ENCODE measurements at regions not wholly inside any gene's neighbourhood (a gene's known extent, or its start where the extent isn't known, plus 50 kb on each side); places are given as distances from the start of the nearest gene placed in this dataset.

DNA sequence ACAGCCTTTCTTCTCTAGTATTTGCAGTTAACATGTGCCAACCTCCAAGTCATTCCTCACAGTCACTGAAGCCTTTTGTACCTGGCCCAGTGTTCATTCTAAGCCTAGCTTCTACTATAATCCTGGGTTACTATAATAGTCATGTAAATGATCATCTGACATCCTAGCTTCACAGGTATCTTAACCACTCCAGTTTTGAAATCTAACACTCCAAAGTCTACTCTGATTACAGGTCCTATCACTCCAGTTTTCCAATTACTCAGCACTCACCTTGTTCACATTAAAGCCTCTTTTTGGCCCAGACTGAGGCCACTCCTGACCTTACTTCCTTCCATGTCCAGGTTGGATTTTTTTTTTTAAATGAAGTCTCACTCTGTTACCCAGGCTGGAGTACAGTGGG, 87.6 kb upstream of the ZCCHC13 start:
- peaks cover under 1% of the 10 kb centered on the region for H3K9me3 Mint-ChIP-seq (ENCODE audit: low read depth)
- peak overlapping the region; percentile 13 for H3K27ac Mint-ChIP-seq
- no peaks in the 10 kb centered on the region for H3K27me3 Mint-ChIP-seq
- TF ChIP-seq, protein P1, sequence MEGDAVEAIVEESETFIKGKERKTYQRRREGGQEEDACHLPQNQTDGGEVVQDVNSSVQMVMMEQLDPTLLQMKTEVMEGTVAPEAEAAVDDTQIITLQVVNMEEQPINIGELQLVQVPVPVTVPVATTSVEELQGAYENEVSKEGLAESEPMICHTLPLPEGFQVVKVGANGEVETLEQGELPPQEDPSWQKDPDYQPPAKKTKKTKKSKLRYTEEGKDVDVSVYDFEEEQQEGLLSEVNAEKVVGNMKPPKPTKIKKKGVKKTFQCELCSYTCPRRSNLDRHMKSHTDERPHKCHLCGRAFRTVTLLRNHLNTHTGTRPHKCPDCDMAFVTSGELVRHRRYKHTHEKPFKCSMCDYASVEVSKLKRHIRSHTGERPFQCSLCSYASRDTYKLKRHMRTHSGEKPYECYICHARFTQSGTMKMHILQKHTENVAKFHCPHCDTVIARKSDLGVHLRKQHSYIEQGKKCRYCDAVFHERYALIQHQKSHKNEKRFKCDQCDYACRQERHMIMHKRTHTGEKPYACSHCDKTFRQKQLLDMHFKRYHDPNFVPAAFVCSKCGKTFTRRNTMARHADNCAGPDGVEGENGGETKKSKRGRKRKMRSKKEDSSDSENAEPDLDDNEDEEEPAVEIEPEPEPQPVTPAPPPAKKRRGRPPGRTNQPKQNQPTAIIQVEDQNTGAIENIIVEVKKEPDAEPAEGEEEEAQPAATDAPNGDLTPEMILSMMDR (IDR thresholded peaks at IDR 0.05; ENCODE audit: unreplicated experiment): no peak
- peaks cover 18% of the 10 kb centered on the region for H3K36me3 Mint-ChIP-seq (ENCODE audit: insufficient read depth)
- no peak overlapping the region for H3K4me3 Mint-ChIP-seq (ENCODE audit: low read depth)
- H3K4me1 Mint-ChIP-seq (ENCODE audit: low read depth): peaks cover 2% of the 10 kb centered on the region
- no peak for DNase-seq (ENCODE audit: low spot score, unreplicated experiment)

DNA sequence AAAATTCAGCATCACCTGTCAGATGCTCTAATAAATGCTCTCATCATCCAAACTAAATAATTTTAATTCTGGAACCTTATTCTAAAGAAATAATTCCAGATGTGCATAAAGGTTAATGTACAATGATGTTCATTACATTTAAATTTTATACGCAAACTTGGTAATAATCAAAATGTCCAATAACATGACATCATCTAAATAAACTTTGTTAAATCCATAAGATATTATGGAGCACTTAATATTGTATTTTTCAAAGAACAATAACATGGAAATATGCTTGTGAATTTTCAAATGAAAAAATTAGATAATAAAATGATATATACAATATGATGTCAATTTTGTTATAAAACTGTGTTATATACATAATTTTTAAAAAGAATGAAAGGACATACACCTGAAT, 92.1 kb upstream of the ZCCHC13 start:
- TF ChIP-seq, protein P1 (IDR thresholded peaks at IDR 0.05; ENCODE audit: unreplicated experiment): no peak
- peaks cover 3% of the 10 kb centered on the region for H3K9me3 Mint-ChIP-seq (ENCODE audit: low read depth)
- no peak for DNase-seq (ENCODE audit: low spot score, unreplicated experiment)
- no peaks in the 10 kb centered on the region for H3K27me3 Mint-ChIP-seq
- H3K4me3 Mint-ChIP-seq (ENCODE audit: low read depth): no peak overlapping the region
- no peak overlapping the region for H3K27ac Mint-ChIP-seq
- no peaks in the 10 kb centered on the region for H3K4me1 Mint-ChIP-seq (ENCODE audit: low read depth)
- H3K36me3 Mint-ChIP-seq (ENCODE audit: insufficient read depth): peaks cover 29% of the 10 kb centered on the region

DNA sequence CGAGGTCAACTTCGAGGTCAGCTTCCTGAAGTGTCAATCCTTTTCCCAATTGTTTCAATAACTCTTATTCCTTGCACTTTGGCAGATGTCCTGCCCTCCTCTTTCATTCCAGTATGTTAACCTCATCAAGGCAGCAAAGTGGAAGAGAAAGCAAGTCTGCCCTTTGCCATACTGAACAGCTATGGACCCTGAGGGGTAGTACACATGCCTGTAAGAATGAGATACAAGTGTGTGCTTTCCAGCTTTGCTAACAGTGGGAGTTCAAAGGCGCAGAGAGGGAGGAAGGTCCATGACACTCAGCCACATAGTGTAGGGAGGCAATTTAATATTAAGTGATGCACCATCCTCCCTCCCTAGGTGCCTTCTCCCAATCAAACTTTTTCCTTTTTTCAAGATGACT, 96.4 kb upstream of the ZCCHC13 start:
- Mint-ChIP-seq H3K27me3 (no peaks in the 10 kb centered on the region), H3K27ac (no peak overlapping the region), H3K4me1 (ENCODE audit: low read depth) (no peaks in the 10 kb centered on the region), H3K36me3 (ENCODE audit: insufficient read depth) (peaks cover 23% of the 10 kb centered on the region), H3K9me3 (ENCODE audit: low read depth) (peaks cover 10% of the 10 kb centered on the region), H3K4me3 (ENCODE audit: low read depth) (no peak overlapping the region)
- TF ChIP-seq, protein P1 (IDR thresholded peaks at IDR 0.05; ENCODE audit: unreplicated experiment): no peak
- DNase-seq (ENCODE audit: low spot score, unreplicated experiment): no peak

DNA sequence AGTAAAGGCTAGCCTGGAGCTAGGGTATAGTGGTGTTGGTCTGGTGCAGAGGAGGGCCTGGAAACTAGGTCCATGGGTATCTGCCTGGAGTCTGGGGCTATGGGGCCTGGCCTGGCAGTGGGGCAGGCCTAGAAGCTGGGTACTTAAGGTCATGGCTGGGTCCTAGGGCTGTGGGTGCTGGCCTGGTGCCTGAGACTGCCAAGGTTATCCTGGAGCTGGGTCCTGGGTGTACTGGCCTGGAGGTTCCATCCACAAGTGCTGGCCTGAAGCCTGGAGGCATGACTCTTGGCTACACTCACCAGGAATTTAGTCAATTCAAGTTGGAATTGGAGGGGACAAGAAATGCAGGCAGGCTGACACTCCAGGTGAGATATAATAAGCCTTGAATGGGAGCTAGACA, 108.4 kb upstream of the ZCCHC13 start:
- Mint-ChIP-seq H3K36me3 (ENCODE audit: insufficient read depth) (peaks cover 17% of the 10 kb centered on the region), H3K4me1 (ENCODE audit: low read depth) (peaks cover 2% of the 10 kb centered on the region), H3K4me3 (ENCODE audit: low read depth) (no peak overlapping the region), H3K27me3 (no peaks in the 10 kb centered on the region), H3K27ac (no peak overlapping the region), H3K9me3 (ENCODE audit: low read depth) (peaks cover 19% of the 10 kb centered on the region)
- DNase-seq (ENCODE audit: low spot score, unreplicated experiment): no peak
- TF ChIP-seq, protein P1 (IDR thresholded peaks at IDR 0.05; ENCODE audit: unreplicated experiment): no peak

DNA sequence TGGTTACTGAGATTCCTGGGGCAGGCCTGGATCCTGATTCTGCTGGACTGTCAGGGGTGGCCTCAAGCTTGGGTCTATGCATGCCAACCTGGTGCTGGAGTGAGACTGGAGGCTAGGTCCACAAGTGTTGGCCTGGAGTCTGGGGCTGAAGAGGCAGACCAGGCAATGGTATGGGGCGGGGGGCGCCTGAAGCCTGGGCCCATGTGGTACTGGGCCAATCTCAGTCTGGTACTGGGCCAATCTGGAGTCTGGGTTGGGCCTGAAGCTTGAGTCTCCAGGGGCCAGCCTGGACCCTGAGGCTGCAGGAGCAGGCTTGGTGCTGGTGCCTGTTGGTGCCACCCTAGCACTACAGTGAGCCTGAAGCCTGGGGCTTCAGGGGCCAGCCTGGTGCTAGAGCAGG, 108.9 kb upstream of the ZCCHC13 start:
- no peak for DNase-seq (ENCODE audit: low spot score, unreplicated experiment)
- no peaks in the 10 kb centered on the region for H3K27me3 Mint-ChIP-seq
- TF ChIP-seq, protein P1 (IDR thresholded peaks at IDR 0.05; ENCODE audit: unreplicated experiment): no peak
- H3K4me1 Mint-ChIP-seq (ENCODE audit: low read depth): peaks cover 5% of the 10 kb centered on the region
- H3K9me3 Mint-ChIP-seq (ENCODE audit: low read depth): peaks cover 19% of the 10 kb centered on the region
- H3K27ac Mint-ChIP-seq: peak overlapping the region; percentile 2
- H3K4me3 Mint-ChIP-seq (ENCODE audit: low read depth): no peak overlapping the region
- H3K36me3 Mint-ChIP-seq (ENCODE audit: insufficient read depth): peaks cover 17% of the 10 kb centered on the region
